ENCODE measurements at regions not wholly inside any gene's neighbourhood (a gene's known extent, or its start where the extent isn't known, plus 50 kb on each side); places are given as distances from the start of the nearest gene placed in this dataset.

GRCh38 chr2:179340678-179341077 is 76.0 kb upstream of the SESTD1 start:
- TF ChIP-seq CTCF (conservative IDR thresholded peaks at IDR 0.05; ENCODE audit: low read depth in 2 of 2) (peak; percentile 59 to 64), EZH2phosphoT487 (IDR thresholded peaks at IDR 0.05; ENCODE audit: unreplicated experiment) (no peak), POLR2AphosphoS5 (IDR thresholded peaks at IDR 0.05; ENCODE audit: low read depth) (no peak), NANOG (IDR thresholded peaks at IDR 0.05; ENCODE audit: borderline replicate concordance) (no peak), ETS1 (IDR thresholded peaks at IDR 0.05) (no peak), REST (IDR thresholded peaks at IDR 0.05; ENCODE audit: unreplicated experiment) (no peak), EZH2 (IDR thresholded peaks at IDR 0.05; ENCODE audit: low read depth, unreplicated experiment) (no peak)

All from GM23338 (cell line).